Motor neuron (in vitro differentiated cells): ENCODE measurements at regions not wholly inside any gene's neighbourhood (a gene's known extent, or its start where the extent isn't known, plus 50 kb on each side); places are given as distances from the start of the nearest gene placed in this dataset.
"Not testable (repeated sequence)": the region's sequence is repeated elsewhere in the genome, so short reads cannot be mapped to it uniquely, and the experiment has no call there.

Experiments
- ATAC-seq, 8 experiments: fragments of 200-7000 bp; cut with Tn5 transposase; replicated peaks in 6 of 8; 2 replicates each; pipeline ENCODE4 v1.8.0; 2021; ENCODE audit warnings: mild to moderate bottlenecking in 8 of 8, moderate library complexity in 8 of 8
- H3K27ac ChIP-seq, 2 donors: fragments of 250-450 bp; sonication (Bioruptor Pico); 2 replicates each; pipeline ENCODE4 v1.9.0; 2021; ENCODE audit warnings: antibody characterized with exemption in 2 of 2, mild to moderate bottlenecking in 2 of 2, moderate library complexity in 1 of 2
- H3K4me1 ChIP-seq, 2 donors: fragments of 250-450 bp; sonication (Bioruptor Pico); replicated peaks in 1 of 2; 2 replicates each; pipeline ENCODE4 v1.6.1; 2021; ENCODE audit warnings: antibody characterized with exemption in 2 of 2, mild to moderate bottlenecking in 2 of 2, moderate library complexity in 1 of 2
- H3K4me3 ChIP-seq, 5 donors: fragments of 250-450 bp; sonication (Bioruptor Pico); 2 replicates each; pipeline ENCODE4 v1.9.0; 2021; ENCODE audit warnings: antibody characterized with exemption in 5 of 5, mild to moderate bottlenecking in 5 of 5, moderate library complexity in 4 of 5
- WGBS, 10 experiments: fragments of 450-650 bp; shearing (Covaris generic); methylation state at CpG; one replicate each; pipeline ENCODE4 v1.0.0; 2022; 5-methylcytosine and 5-hydroxymethylcytosine counted together
- in situ Hi-C, 9 experiments: fragments of 400-800 bp; cut with MboI; loops; one replicate each; pipeline ENCODE4 v1.15.0; 2021; ENCODE audit warnings: low sequenced_read_pairs in 9 of 9, low pct_unique_long_range_greater_than_20kb in 2 of 9; ENCODE audit not compliant: unreplicated experiment in 9 of 9

- ATAC-seq, H3K4me3 ChIP-seq, in situ Hi-C loops, H3K27ac ChIP-seq: not testable (repeated sequence)
- 5 to 91% (median 84%) methylated on average over 1 to 8 of the region's 8 CpGs for WGBS, 10 experiments
- peaks cover 28 to 36% of the 10 kb centered on the region in 2 donors for H3K4me1 ChIP-seq
Measured at GRCh38 chr1:38725321-38725961, 134.1 kb downstream of the RRAGC start.

- Histone ChIP-seq H3K4me1 (peaks cover 28 to 36% of the 10 kb centered on the region in 2 donors), H3K27ac (no peak overlapping the region), H3K4me3 (no peak overlapping the region)
- peak in 3 of 8 experiments; percentile 21 to 43 (median 41) for ATAC-seq
- in situ Hi-C loops: no loop called here
- WGBS, 10 experiments: 0 to 76% (median 53%) methylated on average over 1 to 7 of the region's 7 CpGs; no CpG with 5 or more reads in 2 of the 10 experiments
Measured at GRCh38 chr1:38724160-38725131, 135.1 kb downstream of the RRAGC start.

- Histone ChIP-seq H3K4me3 (no peak overlapping the region), H3K27ac (no peak overlapping the region), H3K4me1 (peaks cover 8 to 13% of the 10 kb centered on the region in 2 donors)
- WGBS, 10 experiments: 0 to 92% (median 43%) methylated on average over 1 to 4 of the region's 4 CpGs; no CpG with 5 or more reads in 5 of the 10 experiments
- in situ Hi-C loops: no loop called here
- ATAC-seq: no peak
Measured at GRCh38 chr1:38721816-38722215, 137.8 kb downstream of the RRAGC start.

GRCh38 chr1:38719880-38720279 lies 139.7 kb downstream of the RRAGC start:
- 8 to 92% (median 79%) methylated on average over 1 to 7 of the region's 7 CpGs for WGBS, 10 experiments
- Histone ChIP-seq H3K4me1 (peaks cover 8 to 22% of the 10 kb centered on the region in 2 donors), H3K27ac (no peak overlapping the region), H3K4me3 (no peak overlapping the region)
- no peak for ATAC-seq
- in situ Hi-C loops: no loop called here

- no peak overlapping the region for H3K4me3 ChIP-seq
- in situ Hi-C loops: no loop called here
- peaks cover 0 to 15% of the 10 kb centered on the region in 2 donors for H3K4me1 ChIP-seq
- H3K27ac ChIP-seq: no peak overlapping the region
- no peak for ATAC-seq
- WGBS, 10 experiments: 0 to 93% (median 80%) methylated on average over 1 to 8 of the region's 8 CpGs; no CpG with 5 or more reads in 2 of the 10 experiments
Measured at GRCh38 chr1:38718031-38718430, 141.5 kb downstream of the RRAGC start.

GRCh38 chr1:38716229-38716628 lies 143.3 kb downstream of the RRAGC start:
- H3K4me1 ChIP-seq: peaks cover 0 to 15% of the 10 kb centered on the region in 2 donors
- in situ Hi-C loops: no loop called here
- H3K4me3 ChIP-seq: no peak overlapping the region
- ATAC-seq: no peak
- no peak overlapping the region for H3K27ac ChIP-seq
- 0 to 100% (median 78%) methylated on average over 1 to 2 of the region's 2 CpGs; no CpG with 5 or more reads in 2 of the 10 experiments for whole genome bisulfite sequencing, 10 experiments

- in situ Hi-C loops: no loop called here
- peaks cover 0 to 15% of the 10 kb centered on the region in 2 donors for H3K4me1 ChIP-seq
Measured at GRCh38 chr1:38715415-38715814, 144.2 kb downstream of the RRAGC start.

GRCh38 chr1:38712046-38712445 lies 147.5 kb downstream of the RRAGC start:
- Histone ChIP-seq H3K4me3 (no peak overlapping the region), H3K4me1 (peaks cover 0 to 15% of the 10 kb centered on the region in 2 donors), H3K27ac (no peak overlapping the region)
- ATAC-seq: no peak
- 0 to 75% (median 0%) methylated on average over 1 of the region's 1 CpG; no CpG with 5 or more reads in 7 of the 10 experiments for WGBS, 10 experiments
- in situ Hi-C loops: no loop called here

More at GRCh38 chr1:38715415-38715814, 144.2 kb downstream of the RRAGC start:
- WGBS, 10 experiments: 0 to 79% (median 66%) methylated on average over 3 to 9 of the region's 9 CpGs; no CpG with 5 or more reads in 3 of the 10 experiments
- Histone ChIP-seq H3K27ac (peak overlapping the region in 1 of 2 donors; percentile 60), H3K4me3 (no peak overlapping the region)
- peak in 7 of 8 experiments; percentile 19 to 94 (median 79) for ATAC-seq

- H3K4me3 ChIP-seq: no peak overlapping the region
- ATAC-seq: no peak
- H3K4me1 ChIP-seq: no peaks in the 10 kb centered on the region
- in situ Hi-C loops: no loop called here
- no peak overlapping the region for H3K27ac ChIP-seq
- WGBS, 10 experiments: 31 to 100% (median 94%) methylated on average over 1 to 35 of the region's 44 CpGs; no CpG with 5 or more reads in 2 of the 10 experiments
Measured at GRCh38 chr1:38708701-38709258, 150.8 kb downstream of the RRAGC start.

GRCh38 chr1:38701088-38701487 lies 158.5 kb downstream of the RRAGC start:
- Histone ChIP-seq H3K27ac (no peak overlapping the region), H3K4me3 (no peak overlapping the region), H3K4me1 (peaks cover 0 to 1% of the 10 kb centered on the region in 2 donors)
- in situ Hi-C loops: no loop called here
- no peak for ATAC-seq
- 0 to 93% (median 77%) methylated on average over 1 to 8 of the region's 8 CpGs; no CpG with 5 or more reads in 4 of the 10 experiments for WGBS, 10 experiments

GRCh38 chr1:38700077-38700470 lies 159.5 kb downstream of the RRAGC start:
- WGBS, 10 experiments: 0 to 100% (median 85%) methylated on average over 1 to 2 of the region's 3 CpGs; no CpG with 5 or more reads in 5 of the 10 experiments
- in situ Hi-C loops: no loop called here
- ATAC-seq: no peak

GRCh38 chr1:38699330-38700076 lies 160.1 kb downstream of the RRAGC start:
- no peak for ATAC-seq
- 0 to 76% (median 64%) methylated on average over 1 to 7 of the region's 7 CpGs; no CpG with 5 or more reads in 2 of the 10 experiments for WGBS, 10 experiments
- Histone ChIP-seq H3K4me1 (peaks cover 0 to 2% of the 10 kb centered on the region in 2 donors), H3K4me3 (no peak overlapping the region), H3K27ac (no peak overlapping the region)
- in situ Hi-C loops: no loop called here

More at GRCh38 chr1:38700077-38700470, 159.5 kb downstream of the RRAGC start:
- Histone ChIP-seq H3K4me1 (peaks cover 0 to 2% of the 10 kb centered on the region in 2 donors), H3K27ac (no peak overlapping the region), H3K4me3 (no peak overlapping the region)
